HepG2 (cell line): ENCODE measurements at regions not wholly inside any gene's neighbourhood (a gene's known extent, or its start where the extent isn't known, plus 50 kb on each side); places are given as distances from the start of the nearest gene placed in this dataset.

Experiments
- ATAC-seq: fragments of 200-7000 bp; cut with Tn5 transposase; 3 replicates; pipeline ENCODE4 v1.9.1; 2020; ENCODE audit warnings: mild to moderate bottlenecking, moderate library complexity
- BruUV-seq: library from RNA; stranded (reverse); fragments of 400-500 nt; replicated peaks from 2 replicates; lab custom pipeline; 2021; lab: Mats Ljungman, UMichigan
- CTCF ChIA-PET: fragments of 300-600 bp; formaldehyde crosslinking; extraction: SDS; loops from one replicate; lab custom pipeline; 2021; ENCODE audit warnings: low total read pairs, inconsistent platforms, low intra/inter-chr PET ratio; lab: Yijun Ruan, JAX
- POLR2A ChIA-PET: fragments of 350-600 bp; sonication (Branson Sonifier 250); formaldehyde crosslinking; loops from one replicate; lab custom pipeline; 2020; ENCODE audit warnings: antibody characterized with exemption, inconsistent platforms; lab: Yijun Ruan, JAX
- DNase-seq: peaks from one replicate; pipeline ENCODE4 v3.0.0-alpha.2; 2015; ENCODE audit warnings: low spot score
- FAIRE-seq: peaks from 3 replicates; lab custom pipeline; 2011; peaks lifted over from hg19 to GRCh38; lab: Jason Lieb, UNC
- H2AFZ ChIP-seq: one replicate; pipeline ENCODE4 v1.6.1; 2011; ENCODE audit warnings: low read length, inconsistent platforms
- H3K27ac ChIP-seq: fragments of 300-600 bp; 3 replicates; pipeline ENCODE4 v1.8.0; 2011; ENCODE audit warnings: mixed run types, mild to moderate bottlenecking, mixed read lengths, low read length, inconsistent platforms; ENCODE audit not compliant: insufficient read depth; ENCODE audit errors: extremely low read length
- H3K27me3 ChIP-seq, 2 experiments: fragments of 200-600 bp in 1 of 2; 2 replicates in 1 of 2; 3 replicates in 1 of 2; pipeline versions ENCODE4 v1.6.0 to v1.8.0; 2011; ENCODE audit warnings: low read length in 2 of 2, mild to moderate bottlenecking in 2 of 2, moderate library complexity in 2 of 2, inconsistent platforms in 1 of 2; ENCODE audit not compliant: insufficient read depth in 2 of 2, control insufficient read depth in 1 of 2
- H3K36me3 ChIP-seq, 2 experiments: fragments of 200-600 bp in 1 of 2; replicated peaks in 1 of 2; 2 replicates in 1 of 2; 3 replicates in 1 of 2; pipeline versions ENCODE4 v1.5.1 to v1.8.0; 2011; ENCODE audit warnings: low read length in 2 of 2, inconsistent platforms in 1 of 2; ENCODE audit not compliant: insufficient read depth in 2 of 2, control insufficient read depth in 1 of 2
- H3K4me1 ChIP-seq: 2 replicates; pipeline ENCODE4 v1.5.1; 2012; ENCODE audit warnings: low read length, inconsistent platforms; ENCODE audit not compliant: insufficient read depth
- H3K4me2 ChIP-seq: 2 replicates; pipeline ENCODE4 v1.6.0; 2011; ENCODE audit warnings: low read depth, low read length, inconsistent platforms
- H3K4me3 ChIP-seq, 3 experiments: fragments of 200-600 bp in 1 of 3; sonication (generic), shearing (Covaris generic) in 1 of 3; replicated peaks in 1 of 3; 2 replicates each; pipeline ENCODE4 v1.5.1; 2011 to 2016; ENCODE audit warnings: low read length in 3 of 3, inconsistent platforms in 2 of 3, low read depth in 2 of 3, mild to moderate bottlenecking in 2 of 3, control low read depth in 1 of 3, mixed read lengths in 1 of 3; ENCODE audit not compliant: insufficient read depth in 1 of 3
- H3K79me2 ChIP-seq: one replicate; pipeline ENCODE4 v1.6.1; 2011; ENCODE audit warnings: low read length, inconsistent platforms; ENCODE audit not compliant: insufficient read depth
- H3K9ac ChIP-seq: 2 replicates; pipeline ENCODE4 v1.6.0; 2011; ENCODE audit warnings: mild to moderate bottlenecking, low read depth, low read length, inconsistent platforms; ENCODE audit not compliant: insufficient read depth
- H3K9me3 ChIP-seq: 2 replicates; pipeline ENCODE4 v1.5.1; 2012; ENCODE audit warnings: mild to moderate bottlenecking, low read length
- H4K20me1 ChIP-seq: 2 replicates; pipeline ENCODE4 v1.6.0; 2011; ENCODE audit warnings: inconsistent platforms, mild to moderate bottlenecking, low read length, moderate library complexity; ENCODE audit not compliant: insufficient read depth
- CEBPB ChIP-seq: IDR thresholded peaks from 2 replicates; pipeline ENCODE4 v1.6.1; 2011; ENCODE audit warnings: low read depth, low read length, improper control_type of control experiment, borderline replicate concordance
- HDAC2 ChIP-seq: sonication (generic); formaldehyde crosslinking; IDR thresholded peaks from 2 replicates; pipeline ENCODE4 v1.4.0; 2020; ENCODE audit warnings: missing genetic modification reagents
- IKZF1 ChIP-seq: fragments of 450-650 bp; IDR thresholded peaks from 2 replicates; pipeline ENCODE4 v1.7.1; 2016
- NFIC ChIP-seq: IDR thresholded peaks from 2 replicates; pipeline ENCODE4 v1.6.1; 2012; ENCODE audit warnings: mild to moderate bottlenecking, low read length, inconsistent platforms
- SIX1 ChIP-seq: sonication (generic); formaldehyde crosslinking; IDR thresholded peaks from 2 replicates; pipeline ENCODE4 v1.4.0; 2020; ENCODE audit warnings: missing genetic modification reagents, borderline replicate concordance
- TOPORS ChIP-seq: sonication (generic); formaldehyde crosslinking; IDR thresholded peaks from 2 replicates; pipeline ENCODE4 v1.8.0; 2023; ENCODE audit warnings: mild to moderate bottlenecking, missing genetic modification reagents
- YY1 ChIP-seq: IDR thresholded peaks from 2 replicates; pipeline ENCODE4 v1.6.1; 2011; ENCODE audit warnings: low read length, low read depth, moderate library complexity, mild to moderate bottlenecking; ENCODE audit not compliant: insufficient read depth, insufficient replicate concordance
- ZBTB7B ChIP-seq: sonication (generic); formaldehyde crosslinking; IDR thresholded peaks from 2 replicates; pipeline ENCODE4 v1.4.0; 2020; ENCODE audit warnings: missing genetic modification reagents
- ZC3H13 ChIP-seq: sonication (generic); formaldehyde crosslinking; IDR thresholded peaks from 2 replicates; pipeline ENCODE4 v1.8.1; 2023; ENCODE audit warnings: mild to moderate bottlenecking, missing genetic modification reagents, moderate library complexity
- ZNF138 ChIP-seq: sonication (generic); formaldehyde crosslinking; IDR thresholded peaks from 2 replicates; pipeline ENCODE4 v1.5.0; 2020; ENCODE audit warnings: mild to moderate bottlenecking, low read depth, missing genetic modification reagents
- ZNF274 ChIP-seq: sonication (generic); formaldehyde crosslinking; IDR thresholded peaks from 2 replicates; pipeline ENCODE4 v1.5.1; 2020; ENCODE audit warnings: mild to moderate bottlenecking, missing genetic modification reagents
- ZNF350 ChIP-seq: sonication (generic); formaldehyde crosslinking; IDR thresholded peaks from 2 replicates; pipeline ENCODE4 v1.4.0; 2020; ENCODE audit warnings: mild to moderate bottlenecking, low read depth, missing genetic modification reagents, borderline replicate concordance
- ZNF496 ChIP-seq: sonication (generic); formaldehyde crosslinking; IDR thresholded peaks from 2 replicates; pipeline ENCODE4 v1.8.1; 2023; ENCODE audit warnings: mild to moderate bottlenecking, moderate library complexity, missing genetic modification reagents; ENCODE audit not compliant: insufficient replicate concordance
- ZNF7 ChIP-seq: IDR thresholded peaks from 2 replicates; pipeline ENCODE4 v1.6.1; 2016; ENCODE audit warnings: missing biosample characterization, missing genetic modification reagents
- ZNF878 ChIP-seq: sonication (generic); formaldehyde crosslinking; IDR thresholded peaks from 2 replicates; pipeline ENCODE4 v1.8.1; 2023; ENCODE audit warnings: mild to moderate bottlenecking, missing genetic modification reagents, moderate library complexity
- ZSCAN20 ChIP-seq: sonication (generic); formaldehyde crosslinking; IDR thresholded peaks from 2 replicates; pipeline ENCODE4 v1.4.0; 2020; ENCODE audit warnings: missing genetic modification reagents, mild to moderate bottlenecking, borderline replicate concordance
- ZSCAN9 ChIP-seq: IDR thresholded peaks from 2 replicates; pipeline ENCODE4 v1.6.1; 2016; ENCODE audit warnings: borderline replicate concordance
- in situ Hi-C: cut with HindIII; loops from 2 replicates; pipeline ENCODE4 v1.10.0; 2017; ENCODE audit warnings: low pct_unique_long_range_greater_than_20kb; ENCODE audit not compliant: extremely low pct_ligation_motif_present
- intact Hi-C: fragments of 100-400 bp; cut with micrococcal nuclease; formaldehyde crosslinking; loops from one replicate; pipeline ENCODE4 v1.10.0; 2022; ENCODE audit not compliant: unreplicated experiment
- TF ChIP-seq, protein P1 (sequence below): sonication (generic); formaldehyde crosslinking; IDR thresholded peaks from 2 replicates; pipeline ENCODE4 v1.8.1; 2023; ENCODE audit warnings: missing genetic modification reagents, mild to moderate bottlenecking, borderline replicate concordance
- TF ChIP-seq, protein P2 (sequence below): sonication (generic); formaldehyde crosslinking; IDR thresholded peaks from 2 replicates; pipeline ENCODE4 v1.4.0; 2020; ENCODE audit warnings: missing genetic modification reagents, mild to moderate bottlenecking, borderline replicate concordance
- TF ChIP-seq, protein P3 (sequence below): sonication (generic); formaldehyde crosslinking; IDR thresholded peaks from 2 replicates; pipeline ENCODE4 v1.9.0; 2021; ENCODE audit warnings: missing genetic modification reagents, mild to moderate bottlenecking, borderline replicate concordance

DNA sequence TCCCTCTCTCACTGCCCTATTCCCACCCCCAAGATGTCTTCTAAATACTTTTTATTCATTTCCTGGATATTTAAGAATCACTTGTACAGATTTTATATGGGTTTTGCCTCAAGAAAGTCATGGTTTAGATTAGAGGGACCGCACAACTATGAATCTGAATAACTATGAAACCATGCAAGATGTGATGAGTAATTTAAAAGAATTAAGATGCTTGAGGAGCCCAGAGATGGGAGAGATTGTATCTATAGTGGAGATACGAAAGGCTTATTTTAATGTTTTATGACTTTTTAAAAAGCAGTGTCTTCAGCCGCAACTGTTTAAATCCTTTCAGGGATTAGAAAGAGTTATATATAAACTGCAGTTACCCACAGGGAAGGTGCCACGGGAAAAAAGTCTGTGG lies 324.1 kb downstream of the LPIN1 start (continued):
- TF ChIP-seq, protein P1, sequence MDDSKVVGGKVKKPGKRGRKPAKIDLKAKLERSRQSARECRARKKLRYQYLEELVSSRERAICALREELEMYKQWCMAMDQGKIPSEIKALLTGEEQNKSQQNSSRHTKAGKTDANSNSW (CRISPR knock-in tag): no peak
- TF ChIP-seq ZNF350: no peak
- TF ChIP-seq ZSCAN9 (CRISPR knock-in tag): no peak
- TF ChIP-seq, protein P2, sequence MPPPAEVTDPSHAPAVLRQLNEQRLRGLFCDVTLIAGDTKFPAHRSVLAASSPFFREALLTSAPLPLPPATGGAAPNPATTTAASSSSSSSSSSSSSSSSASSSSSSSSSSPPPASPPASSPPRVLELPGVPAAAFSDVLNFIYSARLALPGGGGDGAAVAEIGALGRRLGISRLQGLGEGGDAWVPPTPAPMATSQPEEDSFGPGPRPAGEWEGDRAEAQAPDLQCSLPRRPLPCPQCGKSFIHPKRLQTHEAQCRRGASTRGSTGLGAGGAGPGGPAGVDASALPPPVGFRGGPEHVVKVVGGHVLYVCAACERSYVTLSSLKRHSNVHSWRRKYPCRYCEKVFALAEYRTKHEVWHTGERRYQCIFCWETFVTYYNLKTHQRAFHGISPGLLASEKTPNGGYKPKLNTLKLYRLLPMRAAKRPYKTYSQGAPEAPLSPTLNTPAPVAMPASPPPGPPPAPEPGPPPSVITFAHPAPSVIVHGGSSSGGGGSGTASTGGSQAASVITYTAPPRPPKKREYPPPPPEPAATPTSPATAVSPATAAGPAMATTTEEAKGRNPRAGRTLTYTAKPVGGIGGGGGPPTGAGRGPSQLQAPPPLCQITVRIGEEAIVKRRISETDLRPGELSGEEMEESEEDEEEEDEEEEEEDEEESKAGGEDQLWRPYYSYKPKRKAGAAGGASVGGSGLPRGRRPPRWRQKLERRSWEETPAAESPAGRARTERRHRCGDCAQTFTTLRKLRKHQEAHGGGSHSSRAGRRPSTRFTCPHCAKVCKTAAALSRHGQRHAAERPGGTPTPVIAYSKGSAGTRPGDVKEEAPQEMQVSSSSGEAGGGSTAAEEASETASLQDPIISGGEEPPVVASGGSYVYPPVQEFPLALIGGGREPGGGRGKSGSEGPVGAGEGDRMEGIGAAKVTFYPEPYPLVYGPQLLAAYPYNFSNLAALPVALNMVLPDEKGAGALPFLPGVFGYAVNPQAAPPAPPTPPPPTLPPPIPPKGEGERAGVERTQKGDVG: no peak
- TF ChIP-seq ZC3H13: no peak
- no peak for TF ChIP-seq ZNF878 (CRISPR knock-in tag)

DNA sequence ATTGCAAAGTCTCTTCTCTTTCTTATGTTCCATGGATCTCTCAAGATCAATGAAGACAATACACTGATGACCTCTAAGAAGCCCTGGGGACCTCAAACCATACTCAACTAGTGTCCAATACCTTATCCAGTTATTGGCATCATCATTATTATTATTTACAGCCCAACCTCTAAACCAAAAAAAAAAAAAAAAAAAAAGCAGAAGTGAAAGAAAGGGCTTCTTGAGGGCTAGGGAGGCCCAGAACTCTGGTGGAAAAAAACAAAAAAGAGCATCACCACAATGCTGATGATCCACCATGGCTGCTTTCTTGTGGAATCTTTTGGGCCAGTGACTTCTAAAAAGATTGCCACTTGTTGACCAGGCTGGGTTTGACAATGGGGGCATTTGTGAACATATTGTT lies 324.9 kb downstream of the LPIN1 start:
- H3K36me3 ChIP-seq: no peaks in the 10 kb centered on the region
- in situ Hi-C loops: no loop called here
- no peak for TF ChIP-seq SIX1 (CRISPR knock-in tag)
- no peak for TF ChIP-seq YY1
- no peak for TF ChIP-seq ZBTB7B (CRISPR knock-in tag)
- TF ChIP-seq CEBPB: no peak
- no peak for TF ChIP-seq ZNF7 (CRISPR knock-in tag)
- no peak for TF ChIP-seq HDAC2 (CRISPR knock-in tag)
- no peak for TF ChIP-seq ZSCAN20 (CRISPR knock-in tag)
- TF ChIP-seq ZNF138: no peak
- TF ChIP-seq TOPORS (CRISPR knock-in tag): no peak
- TF ChIP-seq IKZF1: no peak
- no peak for TF ChIP-seq NFIC
- TF ChIP-seq, protein P3, sequence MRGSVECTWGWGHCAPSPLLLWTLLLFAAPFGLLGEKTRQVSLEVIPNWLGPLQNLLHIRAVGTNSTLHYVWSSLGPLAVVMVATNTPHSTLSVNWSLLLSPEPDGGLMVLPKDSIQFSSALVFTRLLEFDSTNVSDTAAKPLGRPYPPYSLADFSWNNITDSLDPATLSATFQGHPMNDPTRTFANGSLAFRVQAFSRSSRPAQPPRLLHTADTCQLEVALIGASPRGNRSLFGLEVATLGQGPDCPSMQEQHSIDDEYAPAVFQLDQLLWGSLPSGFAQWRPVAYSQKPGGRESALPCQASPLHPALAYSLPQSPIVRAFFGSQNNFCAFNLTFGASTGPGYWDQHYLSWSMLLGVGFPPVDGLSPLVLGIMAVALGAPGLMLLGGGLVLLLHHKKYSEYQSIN (CRISPR knock-in tag): no peak
- TF ChIP-seq ZNF274 (CRISPR knock-in tag): no peak
- no peak for TF ChIP-seq ZNF496 (CRISPR knock-in tag)

More for the DNA sequence above, 324.9 kb downstream of the LPIN1 start:
- ChIA-PET CTCF (no interaction called here), POLR2A (no interaction called here)
- BruUV-seq: no TSS peak
- intact Hi-C loops: no loop called here
- Histone ChIP-seq H3K27ac (no peak overlapping the region), H3K4me1 (no peaks in the 10 kb centered on the region), H3K27me3 (no peaks in the 10 kb centered on the region), H3K79me2 (no peaks in the 10 kb centered on the region), H3K4me2 (no peak overlapping the region), H3K9ac (no peak overlapping the region), H3K9me3 (no peaks in the 10 kb centered on the region), H3K4me3 (no peak overlapping the region), H2AFZ (no peak overlapping the region), H4K20me1 (no peaks in the 10 kb centered on the region)
- DNase-seq: no peak
- no peak for ATAC-seq
- no peak for FAIRE-seq
